Psoas muscle (tissue), 7 donors: ENCODE measurements at regions not wholly inside any gene's neighbourhood (a gene's known extent, or its start where the extent isn't known, plus 50 kb on each side); places are given as distances from the start of the nearest gene placed in this dataset.

Source experiments
- ATAC-seq, 4 donors: fragments of 200-7000 bp; cut with Tn5 transposase; one replicate each; pipeline ENCODE4 v1.9.1; 2020; ENCODE audit warnings: moderate library complexity in 3 of 4, mild to moderate bottlenecking in 2 of 4
- DNase-seq, 2 donors: peaks; one replicate each; pipeline ENCODE4 v3.0.0-alpha.2; 2020
- H3K27ac ChIP-seq: fragments of 200-600 bp; one replicate; pipeline ENCODE4 v1.8.0; 2022
- H3K27me3 ChIP-seq, 3 donors: fragments of 200-600 bp in 1 of 3; one replicate each; pipeline versions ENCODE4 v1.6.1 to v1.8.0; 2013 to 2022; ENCODE audit warnings: low read length in 2 of 3, mild to moderate bottlenecking in 2 of 3, moderate library complexity in 1 of 3; ENCODE audit not compliant: insufficient read depth in 3 of 3
- H3K36me3 ChIP-seq, 2 donors: fragments of 200-600 bp in 1 of 2; one replicate each; pipeline versions ENCODE4 v1.6.1 to v1.8.0; 2013 to 2022; ENCODE audit warnings: low read depth in 1 of 2, mild to moderate bottlenecking in 1 of 2, moderate library complexity in 1 of 2; ENCODE audit not compliant: insufficient read depth in 1 of 2
- H3K4me1 ChIP-seq: fragments of 200-600 bp; one replicate; pipeline ENCODE4 v1.8.0; 2022
- H3K4me3 ChIP-seq: fragments of 200-600 bp; one replicate; pipeline ENCODE4 v1.8.0; 2022; ENCODE audit warnings: mild to moderate bottlenecking
- H3K9me3 ChIP-seq: fragments of 200-600 bp; one replicate; pipeline ENCODE4 v1.8.0; 2022
- CTCF ChIP-seq: fragments of 200-600 bp; IDR thresholded peaks from one replicate; pipeline ENCODE4 v1.8.0; 2022; ENCODE audit warnings: antibody characterized with exemption
- WGBS, 3 donors: extraction: QIAGEN DNeasy Blood & Tissue Kit; methylation state at CpG; one replicate each; pipeline versions ENCODE4 v1.1.6 to v1.1.7; 2013; 5-methylcytosine and 5-hydroxymethylcytosine counted together
- intact Hi-C, 2 donors: fragments of 100-400 bp; cut with DNase I; formaldehyde crosslinking; loops; one replicate each; pipeline versions ENCODE4 v1.11.0 to v1.14.2; 2022
- donor health status: healthy with polysubstance abuse.
- donor health status: DM: no; HTN: no; CAD: no; lungs with moderate emphysema.
- donor health status: Bipolar disorder and iron deficiency.
- donor health status: healthy.
- donor health status: DM: yes; HTN: yes; CAD: no.
- donor health status: DM: no; HTN: no; CAD: no.
- donor health status: DM: yes; HTN: yes; CAD: no.

GRCh38 chr1:30535595-30536325, 187.6 kb downstream of the MATN1 start:
- no peak overlapping the region for H3K27ac ChIP-seq
- no peaks in the 10 kb centered on the region for H3K27me3 ChIP-seq
- H3K4me1 ChIP-seq: no peaks in the 10 kb centered on the region
- no peaks in the 10 kb centered on the region for H3K36me3 ChIP-seq
- intact Hi-C loops: no loop called here
- DNase-seq: no peak
- 72 to 75% (median 74%) methylated on average over 6 of the region's 6 CpGs for WGBS, 3 donors
- no peak for TF ChIP-seq CTCF
- no peak overlapping the region for H3K4me3 ChIP-seq
- no peak for ATAC-seq
- H3K9me3 ChIP-seq: no peaks in the 10 kb centered on the region

GRCh38 chr1:30534551-30534940, 188.8 kb downstream of the MATN1 start:
- TF ChIP-seq CTCF: no peak
- intact Hi-C loops: no loop called here
- H3K36me3 ChIP-seq: no peaks in the 10 kb centered on the region
- no peak overlapping the region for H3K27ac ChIP-seq
- H3K4me3 ChIP-seq: no peak overlapping the region
- no peaks in the 10 kb centered on the region for H3K4me1 ChIP-seq
- ATAC-seq (no peak), DNase-seq (no peak)
- no peaks in the 10 kb centered on the region for H3K27me3 ChIP-seq
- 63 to 64% (median 64%) methylated on average over 3 of the region's 3 CpGs for WGBS, 3 donors
- H3K9me3 ChIP-seq: no peaks in the 10 kb centered on the region

DNA sequence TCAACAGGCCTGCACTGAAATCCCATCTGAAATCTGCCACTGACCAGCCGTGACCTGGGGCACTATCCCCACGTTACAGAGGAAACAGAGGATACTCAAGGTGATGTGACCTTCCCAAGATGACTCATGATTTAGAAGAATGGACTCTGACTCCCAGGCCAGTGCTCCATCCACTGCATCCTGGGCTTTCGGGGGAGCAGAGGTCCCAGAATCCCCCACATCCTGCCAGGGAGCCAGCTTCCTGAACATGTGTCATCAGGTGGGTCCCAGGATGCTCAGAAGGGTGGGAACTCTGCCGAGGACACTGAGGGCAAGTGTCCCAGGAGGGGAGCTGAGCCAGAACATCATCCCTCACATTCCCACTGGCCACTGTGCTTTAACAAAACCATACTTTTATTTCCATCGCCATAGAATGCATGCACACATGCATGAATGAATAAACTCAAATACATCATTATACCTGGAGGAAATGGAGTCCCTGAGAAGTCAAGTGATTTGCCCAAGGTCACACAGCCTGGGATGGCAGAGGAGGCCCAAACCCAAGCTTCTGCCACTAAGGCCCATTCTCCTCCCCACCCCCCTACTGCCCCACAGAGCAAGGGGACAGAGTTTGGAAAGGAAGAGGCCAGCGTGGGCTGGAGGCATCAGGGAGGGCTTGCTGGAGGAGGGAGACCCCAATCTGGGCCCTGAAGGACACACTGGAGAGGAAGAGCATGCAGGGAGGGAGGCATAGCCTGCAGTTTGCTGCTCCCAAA, 189.4 kb downstream of the MATN1 start:
- H3K9me3 ChIP-seq: no peaks in the 10 kb centered on the region
- no peak overlapping the region for H3K27ac ChIP-seq
- H3K4me1 ChIP-seq: no peaks in the 10 kb centered on the region
- intact Hi-C loops: no loop called here
- no peak overlapping the region for H3K4me3 ChIP-seq
- WGBS, 3 donors: 69 to 71% (median 71%) methylated on average over 6 of the region's 6 CpGs
- no peak for DNase-seq
- no peak for ATAC-seq
- TF ChIP-seq CTCF: no peak
- H3K36me3 ChIP-seq: no peaks in the 10 kb centered on the region
- H3K27me3 ChIP-seq: no peaks in the 10 kb centered on the region

DNA sequence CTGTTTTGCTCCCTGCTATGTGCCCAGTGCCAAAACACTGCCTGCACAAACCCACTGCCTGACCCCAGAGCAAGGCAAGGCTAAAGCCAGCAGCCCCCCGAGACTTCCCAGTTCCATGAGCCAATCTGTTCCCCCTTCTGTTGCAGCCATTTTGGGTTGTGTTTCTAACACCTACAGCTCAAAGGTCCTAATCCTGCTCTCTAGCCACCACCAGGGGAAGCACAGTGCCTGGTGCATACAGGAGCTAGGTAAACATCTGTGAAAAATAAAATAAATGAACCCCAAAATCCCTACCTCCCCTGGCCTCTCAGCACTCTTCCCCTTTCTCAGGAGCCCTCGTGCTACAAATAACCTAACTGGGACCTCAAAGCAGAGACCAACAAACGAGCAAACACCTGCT, 190.2 kb downstream of the MATN1 start:
- WGBS, 3 donors: 66 to 76% (median 67%) methylated on average over 3 of the region's 3 CpGs
- DNase-seq (no peak), ATAC-seq (no peak)
- no peak for TF ChIP-seq CTCF
- no peak overlapping the region for H3K4me3 ChIP-seq
- H3K4me1 ChIP-seq: peaks cover 1% of the 10 kb centered on the region
- no peak overlapping the region for H3K27ac ChIP-seq
- intact Hi-C loops: no loop called here
- no peaks in the 10 kb centered on the region for H3K36me3 ChIP-seq
- H3K9me3 ChIP-seq: no peaks in the 10 kb centered on the region
- no peaks in the 10 kb centered on the region for H3K27me3 ChIP-seq
